ENCODE measurements at regions not wholly inside any gene's neighbourhood (a gene's known extent, or its start where the extent isn't known, plus 50 kb on each side); places are given as distances from the start of the nearest gene placed in this dataset.

DNA sequence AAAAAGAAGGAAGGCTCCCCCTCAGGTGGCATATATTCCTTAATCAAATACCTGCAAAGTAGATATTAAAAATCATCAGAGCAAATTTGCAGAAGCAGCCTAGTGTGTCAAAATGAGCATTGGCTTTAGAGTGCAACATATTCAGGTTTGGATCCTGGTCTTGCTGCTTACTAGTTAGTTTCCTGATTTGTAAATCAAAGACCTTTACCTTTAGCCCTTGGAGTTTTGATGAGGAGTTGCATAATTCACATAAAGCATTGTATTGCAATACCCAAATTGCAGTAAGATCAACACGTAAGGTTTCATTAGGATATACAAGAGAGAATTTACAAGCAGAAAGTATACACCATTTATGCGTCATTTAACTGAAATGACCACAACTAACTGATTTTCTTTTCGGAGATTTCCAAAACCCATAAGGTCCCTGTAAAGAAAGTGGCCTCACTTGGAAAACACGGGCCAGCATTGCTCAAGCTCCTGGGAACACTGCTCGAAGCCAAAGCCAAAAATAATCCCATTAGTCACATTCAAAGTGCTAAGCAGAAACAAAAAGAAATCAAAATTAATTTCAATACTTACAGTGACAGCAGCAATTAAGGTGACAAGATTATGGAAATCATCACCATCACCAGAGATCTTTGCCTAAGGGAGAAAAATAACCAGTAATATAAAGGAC, 415.9 kb upstream of the ERCC4 start:
- H3K27me3 Mint-ChIP-seq = peaks cover 2 to 7% of the 10 kb centered on the region in 2 donors
- CTCF ChIA-PET = no interaction called here
- peaks cover 6 to 16% (median 13%) of the 10 kb centered on the region in 3 donors for H3K9me3 Mint-ChIP-seq
- no peaks in the 10 kb centered on the region for H3K4me1 Mint-ChIP-seq
- no peaks in the 10 kb centered on the region for H3K36me3 ChIP-seq (ENCODE audit: control insufficient read depth in 2 of 2, extremely low read depth in 1 of 2, insufficient read depth in 1 of 2, low read length in 1 of 2)
- H3K27ac Mint-ChIP-seq = no peak overlapping the region
- H3K4me3 ChIP-seq (ENCODE audit: control insufficient read depth in 1 of 2, extremely low read depth in 1 of 2, low read length in 1 of 2) = no peak overlapping the region
- POLR2A ChIA-PET = no interaction called here
- ATAC-seq (replicated peaks in 1 of 4) (no peak), DNase-seq (no peak)
- no peaks in the 10 kb centered on the region for H3K4me1 ChIP-seq (ENCODE audit: control insufficient read depth in 1 of 2, extremely low read depth in 1 of 2, insufficient read depth in 2 of 2, low read length in 2 of 2)
- no peaks in the 10 kb centered on the region for H3K27me3 ChIP-seq (replicated peaks in 1 of 2; ENCODE audit: control insufficient read depth in 2 of 2, extremely low read depth in 1 of 2, insufficient read depth in 2 of 2, low read length in 1 of 2)
- H3K36me3 Mint-ChIP-seq = no peaks in the 10 kb centered on the region
- H3K9me3 ChIP-seq = no peaks in the 10 kb centered on the region
- H3K27ac ChIP-seq (ENCODE audit: low read length) = no peak overlapping the region
- 96% methylated on average over 3 of the region's 5 CpGs for WGBS (ENCODE audit: insufficient coverage)
- no peak overlapping the region for H3K4me3 Mint-ChIP-seq

DNA sequence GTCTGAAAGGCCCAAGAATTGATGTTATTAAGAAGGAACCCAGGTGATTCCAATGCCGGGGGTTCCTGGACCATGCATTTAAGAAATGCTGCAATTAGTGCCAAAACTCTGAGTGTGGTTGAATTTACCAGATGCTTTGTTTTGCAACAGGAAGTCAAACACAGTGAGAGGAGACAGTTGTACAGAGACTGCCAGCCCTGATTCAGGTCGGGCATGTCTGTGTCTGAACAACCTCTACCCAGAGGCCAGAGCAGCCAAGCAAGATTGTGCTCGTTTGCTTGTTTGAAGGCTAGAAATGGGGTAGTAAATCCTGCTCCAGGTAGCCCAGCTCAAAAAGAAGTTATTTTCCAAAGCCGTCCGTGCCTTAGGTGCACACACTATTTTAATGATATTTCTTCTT, 412.4 kb upstream of the ERCC4 start:
- ChIA-PET CTCF (no interaction called here), POLR2A (no interaction called here)
- no peak overlapping the region for H3K27ac ChIP-seq (ENCODE audit: low read length)

DNA sequence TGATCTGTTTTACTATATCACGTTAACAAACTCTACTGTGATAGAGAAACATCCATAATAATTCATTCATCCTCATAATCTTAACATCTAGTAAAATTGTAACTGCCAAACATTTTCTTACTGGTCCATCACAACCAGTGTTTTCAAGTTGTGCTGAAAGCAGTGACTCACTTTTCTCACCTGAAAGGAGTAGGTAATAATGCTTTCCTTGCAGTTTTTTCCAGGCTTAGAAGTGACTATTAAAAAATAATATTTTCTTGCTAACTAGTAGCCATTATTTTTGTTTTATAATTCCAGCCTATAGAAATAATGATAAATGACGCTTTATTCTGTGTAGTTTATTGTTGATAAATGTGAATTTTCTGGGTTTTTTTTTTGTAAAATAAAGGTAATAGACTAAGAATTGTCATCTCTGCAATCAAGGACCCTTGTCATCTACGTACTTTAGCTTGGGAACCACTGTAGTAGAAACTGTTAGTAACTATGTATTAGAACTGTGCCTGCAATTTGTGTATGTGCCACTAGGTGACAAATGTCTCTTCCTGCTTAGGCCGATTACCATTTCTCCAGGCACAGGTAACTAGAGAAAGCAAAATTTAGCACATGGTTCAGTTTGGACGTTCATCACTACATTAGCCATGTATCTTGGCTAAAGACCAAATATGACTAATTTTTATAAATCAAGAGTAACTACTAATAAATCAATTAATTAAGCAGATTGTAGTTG, 409.4 kb upstream of the ERCC4 start:
- peaks cover 0 to 4% of the 10 kb centered on the region in 2 donors for H3K27me3 Mint-ChIP-seq
- H3K27ac Mint-ChIP-seq = no peak overlapping the region
- H3K9me3 Mint-ChIP-seq = peaks cover 12 to 20% (median 16%) of the 10 kb centered on the region in 3 donors
- ATAC-seq (replicated peaks in 1 of 4) (no peak), DNase-seq (no peak)
- H3K27ac ChIP-seq (ENCODE audit: low read length) = no peak overlapping the region
- H3K27me3 ChIP-seq (replicated peaks in 1 of 2; ENCODE audit: control insufficient read depth in 2 of 2, extremely low read depth in 1 of 2, insufficient read depth in 2 of 2, low read length in 1 of 2) = no peaks in the 10 kb centered on the region
- no peaks in the 10 kb centered on the region for H3K9me3 ChIP-seq
- no peaks in the 10 kb centered on the region for H3K36me3 Mint-ChIP-seq
- WGBS (ENCODE audit: insufficient coverage) = 75% methylated on average over 1 of the region's 5 CpGs
- no peak overlapping the region for H3K4me3 Mint-ChIP-seq
- ChIA-PET POLR2A (no interaction called here), CTCF (no interaction called here)
- H3K4me3 ChIP-seq (ENCODE audit: control insufficient read depth in 1 of 2, extremely low read depth in 1 of 2, low read length in 1 of 2) = no peak overlapping the region
- no peaks in the 10 kb centered on the region for H3K36me3 ChIP-seq (ENCODE audit: control insufficient read depth in 2 of 2, extremely low read depth in 1 of 2, insufficient read depth in 1 of 2, low read length in 1 of 2)
- H3K4me1 Mint-ChIP-seq = no peaks in the 10 kb centered on the region
- no peaks in the 10 kb centered on the region for H3K4me1 ChIP-seq (ENCODE audit: control insufficient read depth in 1 of 2, extremely low read depth in 1 of 2, insufficient read depth in 2 of 2, low read length in 2 of 2)

More for the DNA sequence above, 412.4 kb upstream of the ERCC4 start:
- H3K4me3 Mint-ChIP-seq = no peak overlapping the region
- Histone ChIP-seq H3K27me3 (replicated peaks in 1 of 2; ENCODE audit: control insufficient read depth in 2 of 2, extremely low read depth in 1 of 2, insufficient read depth in 2 of 2, low read length in 1 of 2) (no peaks in the 10 kb centered on the region), H3K4me1 (ENCODE audit: control insufficient read depth in 1 of 2, extremely low read depth in 1 of 2, insufficient read depth in 2 of 2, low read length in 2 of 2) (no peaks in the 10 kb centered on the region), H3K9me3 (no peaks in the 10 kb centered on the region), H3K36me3 (ENCODE audit: control insufficient read depth in 2 of 2, extremely low read depth in 1 of 2, insufficient read depth in 1 of 2, low read length in 1 of 2) (no peaks in the 10 kb centered on the region), H3K4me3 (ENCODE audit: control insufficient read depth in 1 of 2, extremely low read depth in 1 of 2, low read length in 1 of 2) (no peak overlapping the region)
- H3K27me3 Mint-ChIP-seq = peaks cover 0 to 4% of the 10 kb centered on the region in 2 donors
- DNase-seq (no peak), ATAC-seq (replicated peaks in 1 of 4) (no peak)
- H3K27ac Mint-ChIP-seq = no peak overlapping the region
- no peaks in the 10 kb centered on the region for H3K4me1 Mint-ChIP-seq
- WGBS (ENCODE audit: insufficient coverage) = 58% methylated on average over 2 of the region's 5 CpGs
- no peaks in the 10 kb centered on the region for H3K36me3 Mint-ChIP-seq
- H3K9me3 Mint-ChIP-seq = peaks cover 6 to 11% (median 10%) of the 10 kb centered on the region in 3 donors

DNA sequence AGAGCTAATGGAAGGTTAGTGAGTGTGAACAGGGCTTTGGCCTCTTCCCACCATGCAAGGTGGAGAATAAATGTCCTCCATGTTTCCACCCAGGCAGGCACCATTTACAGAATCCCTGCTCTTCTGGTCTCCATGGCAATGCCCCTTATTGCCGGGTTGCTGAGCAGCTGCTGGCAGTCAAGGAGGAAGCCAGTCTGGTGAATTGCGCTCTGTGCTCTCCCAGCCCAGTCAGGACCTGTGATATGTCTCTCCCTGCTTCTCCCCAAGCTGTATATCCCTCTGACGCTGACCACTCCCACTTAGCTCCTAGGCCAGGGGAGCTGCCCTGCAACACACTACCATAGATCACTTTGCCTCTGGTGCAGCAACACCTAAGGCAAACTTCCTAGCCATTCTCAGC, 402.1 kb upstream of the ERCC4 start:
- POLR2A ChIA-PET = no interaction called here
- WGBS (ENCODE audit: insufficient coverage) = 50% methylated on average over 2 of the region's 3 CpGs
- Mint-ChIP-seq H3K4me3 (no peak overlapping the region), H3K9me3 (peaks cover 12 to 23% (median 22%) of the 10 kb centered on the region in 3 donors), H3K4me1 (no peaks in the 10 kb centered on the region), H3K27me3 (no peaks in the 10 kb centered on the region), H3K27ac (no peak overlapping the region), H3K36me3 (no peaks in the 10 kb centered on the region)
- Histone ChIP-seq H3K4me1 (ENCODE audit: control insufficient read depth in 1 of 2, extremely low read depth in 1 of 2, insufficient read depth in 2 of 2, low read length in 2 of 2) (no peaks in the 10 kb centered on the region), H3K4me3 (ENCODE audit: control insufficient read depth in 1 of 2, extremely low read depth in 1 of 2, low read length in 1 of 2) (no peak overlapping the region), H3K9me3 (no peaks in the 10 kb centered on the region), H3K27me3 (replicated peaks in 1 of 2; ENCODE audit: control insufficient read depth in 2 of 2, extremely low read depth in 1 of 2, insufficient read depth in 2 of 2, low read length in 1 of 2) (no peaks in the 10 kb centered on the region), H3K27ac (ENCODE audit: low read length) (no peak overlapping the region), H3K36me3 (ENCODE audit: control insufficient read depth in 2 of 2, extremely low read depth in 1 of 2, insufficient read depth in 1 of 2, low read length in 1 of 2) (no peaks in the 10 kb centered on the region)
- ATAC-seq (replicated peaks in 1 of 4) (no peak), DNase-seq (no peak)
- CTCF ChIA-PET = no interaction called here

DNA sequence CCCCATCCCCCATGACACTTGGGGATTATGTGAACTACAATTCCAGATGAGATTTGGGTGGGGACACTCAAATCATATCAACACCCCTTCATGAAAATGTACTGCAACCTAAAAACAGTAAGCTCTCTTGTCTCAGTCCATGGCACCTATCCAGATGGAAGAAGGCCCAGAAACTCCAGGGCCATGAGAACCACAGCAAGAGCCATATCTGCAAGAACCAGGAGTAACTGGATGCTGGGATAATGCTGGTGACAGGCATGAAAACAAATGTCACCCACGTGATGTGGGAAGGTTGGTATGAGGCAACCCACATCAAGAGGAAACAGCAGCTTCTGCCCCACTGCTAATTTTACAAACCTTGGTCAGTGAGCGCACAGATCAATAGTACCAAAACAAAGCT, 400.1 kb upstream of the ERCC4 start:
- Histone ChIP-seq H3K9me3 (no peaks in the 10 kb centered on the region), H3K27ac (ENCODE audit: low read length) (no peak overlapping the region), H3K36me3 (ENCODE audit: control insufficient read depth in 2 of 2, extremely low read depth in 1 of 2, insufficient read depth in 1 of 2, low read length in 1 of 2) (no peaks in the 10 kb centered on the region), H3K4me3 (ENCODE audit: control insufficient read depth in 1 of 2, extremely low read depth in 1 of 2, low read length in 1 of 2) (no peak overlapping the region), H3K27me3 (replicated peaks in 1 of 2; ENCODE audit: control insufficient read depth in 2 of 2, extremely low read depth in 1 of 2, insufficient read depth in 2 of 2, low read length in 1 of 2) (no peaks in the 10 kb centered on the region), H3K4me1 (ENCODE audit: control insufficient read depth in 1 of 2, extremely low read depth in 1 of 2, insufficient read depth in 2 of 2, low read length in 2 of 2) (no peaks in the 10 kb centered on the region)
- CTCF ChIA-PET = no interaction called here
- DNase-seq (no peak), ATAC-seq (replicated peaks in 1 of 4) (no peak)
- Mint-ChIP-seq H3K4me3 (no peak overlapping the region), H3K9me3 (peaks cover 0 to 17% (median 10%) of the 10 kb centered on the region in 3 donors), H3K36me3 (no peaks in the 10 kb centered on the region), H3K27me3 (no peaks in the 10 kb centered on the region), H3K27ac (no peak overlapping the region), H3K4me1 (no peaks in the 10 kb centered on the region)
- WGBS (ENCODE audit: insufficient coverage) = 80% methylated on average over 1 of the region's 2 CpGs
- POLR2A ChIA-PET = no interaction called here

DNA sequence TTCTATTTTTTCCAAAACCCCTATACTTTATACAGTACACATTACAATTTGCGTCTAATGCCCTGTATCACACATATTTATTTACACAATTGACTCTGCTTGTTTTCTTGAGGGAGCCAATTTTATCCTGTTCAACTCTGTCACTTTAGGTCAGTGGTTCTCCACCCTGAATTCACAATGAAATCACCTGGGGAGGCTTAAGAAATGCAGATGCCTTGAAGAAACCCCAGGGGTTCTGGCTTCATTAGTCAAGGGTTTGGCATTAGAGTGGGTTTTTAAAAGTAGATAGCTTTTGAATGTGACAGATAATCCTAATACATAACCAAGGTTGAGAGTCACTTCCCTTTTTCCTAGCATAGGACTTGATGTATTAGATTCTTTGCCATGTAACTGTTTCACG, 398.6 kb upstream of the ERCC4 start:
- Mint-ChIP-seq H3K27ac (no peak overlapping the region), H3K9me3 (peaks cover 0 to 12% (median under 1%) of the 10 kb centered on the region in 3 donors), H3K4me3 (no peak overlapping the region), H3K36me3 (no peaks in the 10 kb centered on the region), H3K27me3 (no peaks in the 10 kb centered on the region), H3K4me1 (no peaks in the 10 kb centered on the region)
- H3K27me3 ChIP-seq (replicated peaks in 1 of 2; ENCODE audit: control insufficient read depth in 2 of 2, extremely low read depth in 1 of 2, insufficient read depth in 2 of 2, low read length in 1 of 2) = no peaks in the 10 kb centered on the region
- H3K9me3 ChIP-seq = no peaks in the 10 kb centered on the region
- POLR2A ChIA-PET = no interaction called here
- WGBS (ENCODE audit: insufficient coverage) = 59% methylated on average over 2 of the region's 2 CpGs
- ATAC-seq (replicated peaks in 1 of 4) (no peak), DNase-seq (no peak)
- H3K4me1 ChIP-seq (ENCODE audit: control insufficient read depth in 1 of 2, extremely low read depth in 1 of 2, insufficient read depth in 2 of 2, low read length in 2 of 2) = no peaks in the 10 kb centered on the region
- no peak overlapping the region for H3K27ac ChIP-seq (ENCODE audit: low read length)
- CTCF ChIA-PET = no interaction called here
- no peak overlapping the region for H3K4me3 ChIP-seq (ENCODE audit: control insufficient read depth in 1 of 2, extremely low read depth in 1 of 2, low read length in 1 of 2)
- H3K36me3 ChIP-seq (ENCODE audit: control insufficient read depth in 2 of 2, extremely low read depth in 1 of 2, insufficient read depth in 1 of 2, low read length in 1 of 2) = no peaks in the 10 kb centered on the region
